ENCODE measurements at regions not wholly inside any gene's neighbourhood (a gene's known extent, or its start where the extent isn't known, plus 50 kb on each side); places are given as distances from the start of the nearest gene placed in this dataset.
"Not testable (repeated sequence)": the region's sequence is repeated elsewhere in the genome, so short reads cannot be mapped to it uniquely, and the experiment has no call there.

DNA sequence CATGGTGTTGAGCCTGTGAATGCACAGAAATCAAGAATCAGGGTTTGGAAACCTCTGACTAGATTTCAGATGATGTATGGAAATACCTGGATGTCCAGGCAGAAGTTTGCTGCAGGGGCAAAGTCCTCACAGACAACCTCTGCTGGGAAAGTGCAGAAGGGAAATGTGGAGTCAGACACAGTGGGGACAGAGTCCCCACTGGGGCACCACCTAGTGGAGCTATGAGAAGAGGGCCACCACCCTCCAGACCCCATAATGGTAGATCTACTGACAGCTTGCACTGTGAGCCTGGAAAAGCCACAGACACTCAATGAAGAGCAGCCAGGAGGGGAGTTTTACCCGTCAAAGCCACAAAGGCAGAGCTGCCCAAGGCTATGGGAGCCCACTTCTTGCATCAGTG, 181.9 kb upstream of the SEMA6A start:
- no peak for DNase-seq (ENCODE audit: low read depth)
- in situ Hi-C loops (cut with HindIII; ENCODE audit: low pct_unique_long_range_greater_than_20kb, low sequenced_read_pairs), result no loop called here

GRCh38 chr5:116754556-116754955, 179.9 kb upstream of the SEMA6A start:
- DNase-seq (ENCODE audit: low read depth), result no peak
- in situ Hi-C loops (cut with HindIII; ENCODE audit: low pct_unique_long_range_greater_than_20kb, low sequenced_read_pairs), result no loop called here

GRCh38 chr5:116751684-116752083, 177.1 kb upstream of the SEMA6A start:
- DNase-seq (ENCODE audit: low read depth), result no peak
- in situ Hi-C loops (cut with HindIII; ENCODE audit: low pct_unique_long_range_greater_than_20kb, low sequenced_read_pairs), result no loop called here

DNA sequence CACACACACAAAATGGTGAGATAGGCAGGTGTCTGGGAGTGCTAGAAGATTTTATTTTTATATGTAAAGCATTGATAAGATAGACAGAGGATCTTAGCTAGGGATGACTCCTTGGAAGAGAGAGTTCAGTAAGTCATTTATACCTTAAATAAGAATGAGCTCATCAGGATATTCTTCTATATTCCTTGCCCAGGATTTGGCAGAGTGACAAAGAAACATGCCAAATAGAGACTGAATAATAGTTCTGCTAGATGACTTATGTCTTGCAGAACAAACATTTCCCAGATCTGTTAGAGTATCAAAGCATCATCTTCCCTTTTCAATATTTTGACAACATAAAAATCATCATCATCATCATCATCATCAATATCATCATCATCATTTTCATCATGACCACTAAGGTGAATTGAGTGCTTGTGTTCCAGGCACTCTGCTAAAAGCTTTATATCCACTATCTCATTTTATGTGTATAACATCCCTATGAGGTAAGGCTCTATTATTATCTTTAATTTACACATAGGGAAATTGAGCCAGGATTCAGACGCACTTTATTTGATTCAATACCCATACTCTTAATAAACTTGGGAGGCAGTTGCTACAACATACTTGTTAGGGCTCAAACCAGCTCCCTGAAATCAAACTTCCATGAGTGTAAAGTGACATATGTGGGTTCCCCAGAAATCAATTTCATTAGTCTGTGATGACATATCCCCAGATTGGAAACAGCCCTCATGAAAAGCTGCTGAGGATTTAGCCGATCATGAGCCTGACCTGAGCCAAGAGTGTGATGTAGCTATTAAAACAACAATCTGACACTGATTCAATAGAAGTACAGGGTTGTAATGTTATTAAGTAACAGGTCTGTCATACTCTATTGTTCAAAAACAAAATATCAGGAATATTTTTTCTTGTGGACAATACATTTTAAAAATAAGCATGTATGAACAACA, 176.3 kb upstream of the SEMA6A start:
- in situ Hi-C loops (cut with HindIII; ENCODE audit: low pct_unique_long_range_greater_than_20kb, low sequenced_read_pairs), result no loop called here
- DNase-seq (ENCODE audit: low read depth), result no peak

GRCh38 chr5:116747881-116748280, 173.3 kb upstream of the SEMA6A start:
- in situ Hi-C loops (cut with HindIII; ENCODE audit: low pct_unique_long_range_greater_than_20kb, low sequenced_read_pairs), result no loop called here
- peak; percentile 14 for DNase-seq (ENCODE audit: low read depth)

DNA sequence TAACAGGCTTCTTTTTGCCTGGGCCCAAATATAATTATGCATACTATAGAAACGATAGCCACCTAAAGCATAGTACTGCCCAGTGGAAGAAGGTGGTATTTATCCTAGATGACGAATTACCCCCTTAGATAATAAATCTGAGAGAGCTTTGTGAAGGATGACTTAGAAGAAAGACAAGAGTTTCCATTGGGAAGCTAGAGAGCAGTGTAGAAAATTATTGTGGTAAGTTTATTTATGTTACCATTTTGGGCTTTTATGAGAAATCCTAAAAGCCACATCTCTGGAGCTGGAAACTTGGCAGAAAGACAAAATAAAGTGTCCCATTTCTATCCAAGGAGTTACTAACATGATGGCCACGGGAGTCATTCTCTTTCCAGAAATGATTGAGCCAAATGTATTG, 172.0 kb upstream of the SEMA6A start:
- DNase-seq (ENCODE audit: low read depth), result no peak
- in situ Hi-C loops (cut with HindIII; ENCODE audit: low pct_unique_long_range_greater_than_20kb, low sequenced_read_pairs), result no loop called here

DNA sequence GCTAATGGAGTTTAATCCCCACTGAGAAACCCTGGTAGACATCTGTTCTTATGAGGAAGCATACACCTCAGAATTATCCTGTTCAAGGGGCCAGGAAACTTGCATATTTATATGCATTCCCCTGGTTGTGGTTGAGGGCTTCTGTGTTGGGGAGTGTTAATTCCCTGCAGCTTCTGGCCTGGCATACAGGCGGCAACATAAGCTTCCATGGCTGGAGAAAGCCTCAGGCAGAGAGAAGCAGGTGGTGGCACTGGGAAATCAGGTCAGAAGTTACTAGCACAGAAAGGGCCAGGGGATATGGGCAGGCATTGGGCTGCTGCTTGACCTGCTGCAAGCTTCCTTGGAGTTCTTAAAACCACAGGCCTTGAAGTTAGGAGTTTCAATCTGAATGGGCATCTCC, 166.1 kb upstream of the SEMA6A start:
- no peak for DNase-seq (ENCODE audit: low read depth)
- in situ Hi-C loops (cut with HindIII; ENCODE audit: low pct_unique_long_range_greater_than_20kb, low sequenced_read_pairs), result no loop called here

GRCh38 chr5:116739571-116739970, 164.9 kb upstream of the SEMA6A start:
- in situ Hi-C loops (cut with HindIII; ENCODE audit: low pct_unique_long_range_greater_than_20kb, low sequenced_read_pairs), result no loop called here
- DNase-seq (ENCODE audit: low read depth), result no peak

- in situ Hi-C loops (cut with HindIII; ENCODE audit: low pct_unique_long_range_greater_than_20kb, low sequenced_read_pairs), result no loop called here
- no peak for DNase-seq (ENCODE audit: low read depth)
Measured at GRCh38 chr5:116738615-116739261, 164.1 kb upstream of the SEMA6A start.

DNA sequence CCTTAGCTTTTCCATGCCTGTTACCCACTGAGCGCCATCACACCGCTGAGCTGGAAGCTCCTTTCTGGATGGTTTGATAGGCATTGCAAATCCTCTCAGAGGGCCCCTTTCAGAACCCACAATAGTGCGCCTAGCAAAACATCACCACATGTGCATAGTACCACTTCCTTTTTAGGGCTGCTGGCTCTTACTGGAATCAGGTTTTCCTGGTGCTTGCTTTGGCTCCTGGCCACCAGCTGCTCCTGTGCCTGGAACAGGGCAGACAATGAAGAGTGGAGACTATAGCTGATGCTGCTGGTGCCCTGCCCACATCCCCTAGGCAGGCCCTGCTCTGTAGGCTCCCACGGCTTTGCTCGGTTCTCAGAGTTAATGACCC, 163.6 kb upstream of the SEMA6A start:
- in situ Hi-C loops (cut with HindIII; ENCODE audit: low pct_unique_long_range_greater_than_20kb, low sequenced_read_pairs), result no loop called here
- DNase-seq (ENCODE audit: low read depth), result no peak

DNA sequence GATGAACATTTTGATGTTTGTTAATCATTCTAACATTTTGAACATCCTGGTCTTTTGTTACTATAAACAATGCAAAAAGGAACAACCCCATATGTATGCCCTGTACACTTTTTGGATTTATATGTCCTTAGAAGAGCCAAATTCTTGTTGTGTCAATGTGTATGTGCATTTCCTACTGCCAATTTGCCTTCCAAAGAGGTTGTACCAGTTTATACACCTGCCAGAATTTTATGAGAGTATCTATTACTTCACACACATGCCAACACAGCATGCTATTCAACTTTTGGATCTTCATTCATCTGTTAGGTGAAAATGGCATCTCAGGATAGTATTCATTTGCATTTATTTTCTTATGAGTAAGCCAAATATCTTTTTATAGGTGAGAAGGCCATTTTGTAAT, 162.0 kb upstream of the SEMA6A start:
- in situ Hi-C loops (cut with HindIII; ENCODE audit: low pct_unique_long_range_greater_than_20kb, low sequenced_read_pairs), result no loop called here

DNA sequence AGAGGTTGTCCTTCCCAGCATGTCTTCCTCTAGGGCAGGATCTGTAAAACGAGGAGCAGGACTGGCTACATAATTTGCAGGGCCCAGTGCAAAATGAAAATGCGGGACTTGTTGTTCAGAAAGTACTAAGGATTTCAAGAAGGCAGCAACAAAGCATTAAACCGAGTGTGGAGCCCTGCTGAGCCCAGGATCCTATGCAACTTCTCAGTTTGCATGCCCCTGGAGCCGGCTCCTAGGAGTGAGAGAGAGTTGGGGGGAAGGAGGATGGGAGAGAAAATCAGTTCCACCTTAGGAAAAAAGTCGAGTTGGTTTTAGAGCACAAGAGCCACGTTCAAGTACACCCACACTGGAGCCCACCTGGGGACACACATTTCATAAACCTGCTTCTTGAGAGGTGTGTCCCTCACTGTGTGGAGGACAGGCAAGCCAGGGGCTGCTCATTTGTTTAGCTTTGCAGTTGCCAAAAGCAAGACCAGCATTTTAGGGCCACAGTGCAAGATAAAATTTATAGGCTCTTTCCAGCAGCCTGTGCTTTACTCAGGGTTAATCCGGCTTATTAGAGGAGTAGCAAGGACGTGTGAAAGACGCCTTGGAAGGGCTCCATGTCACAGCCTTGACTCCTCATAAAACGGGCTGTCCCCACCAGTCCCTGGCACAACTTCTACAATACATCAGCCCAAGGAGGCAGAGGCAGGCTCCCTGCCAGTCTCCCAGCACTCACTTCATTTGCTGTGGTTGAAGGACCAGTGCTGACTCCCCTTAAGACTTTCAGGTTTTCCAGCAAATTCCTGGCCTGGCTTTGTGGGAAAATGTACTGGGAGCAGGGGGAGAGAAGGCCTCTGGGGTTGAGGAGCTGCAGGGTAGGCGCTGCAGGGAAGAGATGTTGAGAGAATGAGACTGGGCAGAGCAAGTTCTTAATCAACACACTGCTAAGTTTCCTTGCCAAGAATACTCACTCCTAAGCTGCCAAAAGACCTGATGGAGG, 159.7 kb upstream of the SEMA6A start:
- DNase-seq (ENCODE audit: low read depth), result no peak
- in situ Hi-C loops (cut with HindIII; ENCODE audit: low pct_unique_long_range_greater_than_20kb, low sequenced_read_pairs), result no loop called here

More for the DNA sequence above, 162.0 kb upstream of the SEMA6A start:
- DNase-seq (ENCODE audit: low read depth), result no peak

- in situ Hi-C loops (cut with HindIII; ENCODE audit: low pct_unique_long_range_greater_than_20kb, low sequenced_read_pairs), result no loop called here
- no peak for DNase-seq (ENCODE audit: low read depth)
Measured at GRCh38 chr5:116732591-116732990, 158.0 kb upstream of the SEMA6A start.

- in situ Hi-C loops (cut with HindIII; ENCODE audit: low pct_unique_long_range_greater_than_20kb, low sequenced_read_pairs), result no loop called here
- no peak for DNase-seq (ENCODE audit: low read depth)
Measured at GRCh38 chr5:116731432-116731831, 156.8 kb upstream of the SEMA6A start.

DNA sequence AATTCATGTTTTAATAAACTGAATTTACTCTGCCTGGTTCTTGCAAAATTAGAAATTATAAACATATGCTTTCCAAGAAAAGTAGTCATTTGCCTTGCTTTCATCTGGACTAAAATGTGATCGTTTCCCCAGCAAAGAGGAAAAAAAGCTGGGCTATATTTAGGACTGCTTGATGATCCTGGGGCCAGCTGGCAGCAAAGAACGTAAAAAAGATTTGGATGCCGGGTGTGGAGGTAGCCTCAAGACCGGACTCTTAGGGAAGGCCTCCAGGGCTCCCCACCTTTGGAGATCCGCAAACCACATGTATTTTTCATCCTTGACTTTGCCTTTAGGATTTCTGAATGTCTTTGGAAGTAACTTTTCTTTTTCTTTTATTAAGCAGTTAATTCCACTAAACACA, 156.1 kb upstream of the SEMA6A start:
- no peak for DNase-seq (ENCODE audit: low read depth)
- in situ Hi-C loops (cut with HindIII; ENCODE audit: low pct_unique_long_range_greater_than_20kb, low sequenced_read_pairs), result no loop called here

GRCh38 chr5:116730185-116730584, 155.6 kb upstream of the SEMA6A start:
- DNase-seq (ENCODE audit: low read depth), result no peak
- in situ Hi-C loops (cut with HindIII; ENCODE audit: low pct_unique_long_range_greater_than_20kb, low sequenced_read_pairs), result no loop called here

GRCh38 chr5:116727248-116727647, 152.6 kb upstream of the SEMA6A start:
- in situ Hi-C loops (cut with HindIII; ENCODE audit: low pct_unique_long_range_greater_than_20kb, low sequenced_read_pairs), result no loop called here
- no peak for DNase-seq (ENCODE audit: low read depth)

DNA sequence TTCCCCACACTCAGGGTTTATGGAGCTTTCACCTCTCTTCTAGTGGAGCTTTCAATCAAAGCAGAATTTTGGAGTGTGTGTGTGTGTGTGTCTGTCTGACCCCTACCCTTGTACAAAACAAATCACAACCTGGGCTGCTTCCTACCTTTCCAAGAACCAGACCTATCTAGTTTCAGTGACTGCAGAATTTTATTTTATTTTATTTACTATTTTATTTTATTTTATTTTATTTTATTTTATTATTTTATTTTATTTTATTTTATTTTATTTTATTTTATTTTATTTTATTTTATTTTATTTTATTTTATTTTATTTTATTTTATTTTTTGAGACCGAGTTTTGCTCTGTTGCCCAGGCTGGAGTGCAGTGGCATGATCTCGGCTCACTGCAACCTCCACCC, 151.6 kb upstream of the SEMA6A start:
- in situ Hi-C loops (cut with HindIII; ENCODE audit: low pct_unique_long_range_greater_than_20kb, low sequenced_read_pairs); DNase-seq (ENCODE audit: low read depth): not testable (repeated sequence)

DNA sequence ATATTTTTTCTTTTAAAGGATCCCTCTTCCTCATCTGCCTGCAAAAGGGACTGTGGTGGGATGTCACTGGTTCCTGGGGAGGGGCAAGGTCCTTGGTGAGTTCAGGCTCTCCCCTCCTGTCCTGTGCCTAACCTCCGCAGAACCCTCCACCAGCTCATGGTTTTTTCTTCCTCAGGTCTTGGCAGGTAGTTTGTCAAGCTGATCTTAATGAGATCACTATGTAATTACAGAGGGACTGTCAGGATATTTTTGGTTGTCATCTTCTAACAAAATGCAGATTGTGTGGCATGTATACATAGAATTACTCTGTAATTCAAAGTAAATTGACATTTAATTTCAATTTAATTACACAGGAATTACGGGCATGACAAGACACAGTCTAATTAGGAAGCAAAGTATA, 150.3 kb upstream of the SEMA6A start:
- in situ Hi-C loops (cut with HindIII; ENCODE audit: low pct_unique_long_range_greater_than_20kb, low sequenced_read_pairs), result no loop called here
- DNase-seq (ENCODE audit: low read depth), result no peak

Measured in Caki2 (cell line).